Neural cell (in vitro differentiated cells): ENCODE measurements at regions not wholly inside any gene's neighbourhood (a gene's known extent, or its start where the extent isn't known, plus 50 kb on each side); places are given as distances from the start of the nearest gene placed in this dataset.
A peak's percentile ranks its signal among the peaks of the same experiment; 100 is the strongest.

ENCODE experiments used
- H2AFZ ChIP-seq: fragments of 200-600, 300-800 bp; sonication (generic), shearing (Covaris generic); 2 replicates; pipeline ENCODE4 v1.6.0; 2014; ENCODE audit warnings: low read depth, mild to moderate bottlenecking, antibody characterized with exemption, low read length, moderate library complexity
- H3F3A ChIP-seq: fragments of 200-600 bp; shearing (Covaris generic); 2 replicates; pipeline ENCODE4 v1.6.1; 2016; ENCODE audit warnings: mild to moderate bottlenecking, moderate library complexity, mixed read lengths, antibody characterized with exemption, low read length; ENCODE audit not compliant: insufficient read depth, poor library complexity, severe bottlenecking
- H3K27ac ChIP-seq: fragments of 200-600, 300-800 bp; sonication (generic), shearing (Covaris generic); 2 replicates; pipeline ENCODE4 v1.5.1; 2014; ENCODE audit warnings: mild to moderate bottlenecking, low read length, moderate library complexity
- H3K27me3 ChIP-seq: fragments of 300-800, 200-600 bp; sonication (generic), shearing (Covaris generic); 2 replicates; pipeline ENCODE4 v1.6.0; 2014; ENCODE audit warnings: mild to moderate bottlenecking, low read depth, low read length, moderate library complexity; ENCODE audit not compliant: insufficient read depth
- H3K36me3 ChIP-seq: fragments of 300-800, 200-600 bp; sonication (generic), shearing (Covaris generic); 2 replicates; pipeline ENCODE4 v1.5.1; 2014; ENCODE audit warnings: mild to moderate bottlenecking, antibody characterized with exemption, low read length, moderate library complexity; ENCODE audit not compliant: insufficient read depth
- H3K4me2 ChIP-seq: fragments of 300-800, 200-600 bp; sonication (generic), shearing (Covaris generic); 2 replicates; pipeline ENCODE4 v1.6.0; 2014; ENCODE audit warnings: mild to moderate bottlenecking, low read length
- H3K4me3 ChIP-seq: fragments of 300-800, 200-600 bp; sonication (generic), shearing (Covaris generic); 2 replicates; pipeline ENCODE4 v1.5.1; 2014; ENCODE audit warnings: mild to moderate bottlenecking, low read length, moderate library complexity
- H3K79me2 ChIP-seq: fragments of 200-600 bp; shearing (Covaris generic); replicated peaks from 2 replicates; pipeline ENCODE4 v1.6.0; 2014; ENCODE audit warnings: mild to moderate bottlenecking, low read length, moderate library complexity; ENCODE audit not compliant: insufficient read depth
- H3K9ac ChIP-seq: fragments of 300-800, 200-600 bp; sonication (generic), shearing (Covaris generic); 2 replicates; pipeline ENCODE4 v1.6.1; 2016; ENCODE audit warnings: mild to moderate bottlenecking, low read length, mixed read lengths
- H3K9me2 ChIP-seq: fragments of 200-600 bp; shearing (Covaris generic); 2 replicates; pipeline ENCODE4 v1.6.1; 2016; ENCODE audit warnings: mild to moderate bottlenecking, low read length, mixed read lengths; ENCODE audit not compliant: insufficient read depth
- H3K9me3 ChIP-seq: fragments of 200-600, 300-800 bp; sonication (generic), shearing (Covaris generic); 2 replicates; pipeline ENCODE4 v1.6.1; 2016; ENCODE audit warnings: mild to moderate bottlenecking, mixed run types, low read length, moderate library complexity, mixed read lengths
- H4K20me1 ChIP-seq: fragments of 200-600 bp; shearing (Covaris generic); 2 replicates; pipeline ENCODE4 v1.6.1; 2016; ENCODE audit warnings: mild to moderate bottlenecking, mixed run types; ENCODE audit not compliant: insufficient read depth
- EP300 ChIP-seq: fragments of 450-650 bp; conservative IDR thresholded peaks from 2 replicates; pipeline ENCODE4 v1.6.1; 2014; ENCODE audit warnings: antibody characterized with exemption, mild to moderate bottlenecking, moderate library complexity; ENCODE audit not compliant: poor library complexity, severe bottlenecking
- POLR2AphosphoS5 ChIP-seq: IDR thresholded peaks from 2 replicates; pipeline ENCODE4 v1.6.1; 2012
- RAD21 ChIP-seq: fragments of 450-650 bp; conservative IDR thresholded peaks from 2 replicates; pipeline ENCODE4 v1.6.1; 2014; ENCODE audit warnings: antibody characterized with exemption, mild to moderate bottlenecking, moderate library complexity
- TF ChIP-seq, protein P1 (sequence below): fragments of 450-650 bp; IDR thresholded peaks from 2 replicates; pipeline ENCODE4 v1.5.1; 2014; ENCODE audit warnings: antibody characterized with exemption, mild to moderate bottlenecking, moderate library complexity; ENCODE audit not compliant: poor library complexity, severe bottlenecking
- TF ChIP-seq, protein P2 (sequence below): IDR thresholded peaks from 2 replicates; pipeline ENCODE4 v1.6.1; 2012; ENCODE audit warnings: borderline replicate concordance

DNA sequence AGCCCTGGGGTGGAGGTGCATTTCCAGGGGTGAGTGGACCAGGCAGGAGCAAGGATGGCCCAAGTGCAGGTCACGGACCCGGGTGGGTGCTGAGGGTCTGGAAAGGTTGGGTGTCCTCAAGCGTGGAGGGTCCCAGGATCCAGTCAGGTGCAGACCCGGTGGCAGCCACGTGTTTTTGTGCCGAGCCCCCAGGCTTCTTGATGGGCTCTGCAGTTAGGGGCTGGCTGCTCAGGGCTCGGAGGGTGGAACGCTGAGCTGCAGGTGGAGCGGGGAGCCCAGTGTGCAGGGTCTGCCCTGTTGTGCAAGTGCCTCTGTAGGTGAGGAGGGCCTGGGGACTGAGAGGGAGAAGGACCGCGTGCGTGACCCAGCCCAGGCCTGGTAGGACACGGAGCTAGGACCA is 70.9 kb upstream of the HLA-E start:
- no peaks in the 10 kb centered on the region for H3K79me2 ChIP-seq
- H3K9me3 ChIP-seq: no peaks in the 10 kb centered on the region
- no peaks in the 10 kb centered on the region for H3K27me3 ChIP-seq
- H3F3A ChIP-seq: no peaks in the 10 kb centered on the region
- no peaks in the 10 kb centered on the region for H4K20me1 ChIP-seq
- no peak overlapping the region for H3K27ac ChIP-seq
- no peak overlapping the region for H3K9ac ChIP-seq
- H3K36me3 ChIP-seq: no peaks in the 10 kb centered on the region
- H3K4me3 ChIP-seq: no peak overlapping the region
- TF ChIP-seq POLR2AphosphoS5: no peak
- TF ChIP-seq, protein P1, sequence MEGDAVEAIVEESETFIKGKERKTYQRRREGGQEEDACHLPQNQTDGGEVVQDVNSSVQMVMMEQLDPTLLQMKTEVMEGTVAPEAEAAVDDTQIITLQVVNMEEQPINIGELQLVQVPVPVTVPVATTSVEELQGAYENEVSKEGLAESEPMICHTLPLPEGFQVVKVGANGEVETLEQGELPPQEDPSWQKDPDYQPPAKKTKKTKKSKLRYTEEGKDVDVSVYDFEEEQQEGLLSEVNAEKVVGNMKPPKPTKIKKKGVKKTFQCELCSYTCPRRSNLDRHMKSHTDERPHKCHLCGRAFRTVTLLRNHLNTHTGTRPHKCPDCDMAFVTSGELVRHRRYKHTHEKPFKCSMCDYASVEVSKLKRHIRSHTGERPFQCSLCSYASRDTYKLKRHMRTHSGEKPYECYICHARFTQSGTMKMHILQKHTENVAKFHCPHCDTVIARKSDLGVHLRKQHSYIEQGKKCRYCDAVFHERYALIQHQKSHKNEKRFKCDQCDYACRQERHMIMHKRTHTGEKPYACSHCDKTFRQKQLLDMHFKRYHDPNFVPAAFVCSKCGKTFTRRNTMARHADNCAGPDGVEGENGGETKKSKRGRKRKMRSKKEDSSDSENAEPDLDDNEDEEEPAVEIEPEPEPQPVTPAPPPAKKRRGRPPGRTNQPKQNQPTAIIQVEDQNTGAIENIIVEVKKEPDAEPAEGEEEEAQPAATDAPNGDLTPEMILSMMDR: no peak
- H3K4me2 ChIP-seq: no peak overlapping the region
- no peak overlapping the region for H2AFZ ChIP-seq
- H3K9me2 ChIP-seq: no peaks in the 10 kb centered on the region

DNA sequence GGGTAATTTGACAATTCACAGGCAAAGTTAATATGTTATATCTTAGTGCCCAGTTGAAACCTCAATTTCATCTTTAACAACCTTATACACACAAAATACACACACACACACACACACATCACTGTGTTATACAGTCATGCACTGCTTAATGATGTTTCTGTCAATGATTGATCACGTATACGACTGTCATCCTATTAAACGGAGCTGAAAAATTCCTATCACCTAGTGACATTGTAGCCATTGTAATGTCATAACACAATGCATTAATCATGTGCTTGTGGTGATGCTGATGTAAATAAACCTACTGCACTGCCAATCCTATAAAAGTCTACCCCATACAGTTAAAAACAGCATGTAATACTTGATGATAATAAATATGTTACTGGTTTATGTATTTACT is 64.8 kb upstream of the HLA-E start:
- Histone ChIP-seq H3K36me3 (no peaks in the 10 kb centered on the region), H3F3A (no peaks in the 10 kb centered on the region), H3K27me3 (no peaks in the 10 kb centered on the region), H2AFZ (no peak overlapping the region), H3K9me3 (no peaks in the 10 kb centered on the region), H4K20me1 (no peaks in the 10 kb centered on the region), H3K79me2 (no peaks in the 10 kb centered on the region), H3K4me3 (no peak overlapping the region), H3K9ac (no peak overlapping the region), H3K27ac (no peak overlapping the region), H3K9me2 (no peaks in the 10 kb centered on the region), H3K4me2 (no peak overlapping the region)
- peak; percentile 46 for TF ChIP-seq EP300
- TF ChIP-seq, protein P2, sequence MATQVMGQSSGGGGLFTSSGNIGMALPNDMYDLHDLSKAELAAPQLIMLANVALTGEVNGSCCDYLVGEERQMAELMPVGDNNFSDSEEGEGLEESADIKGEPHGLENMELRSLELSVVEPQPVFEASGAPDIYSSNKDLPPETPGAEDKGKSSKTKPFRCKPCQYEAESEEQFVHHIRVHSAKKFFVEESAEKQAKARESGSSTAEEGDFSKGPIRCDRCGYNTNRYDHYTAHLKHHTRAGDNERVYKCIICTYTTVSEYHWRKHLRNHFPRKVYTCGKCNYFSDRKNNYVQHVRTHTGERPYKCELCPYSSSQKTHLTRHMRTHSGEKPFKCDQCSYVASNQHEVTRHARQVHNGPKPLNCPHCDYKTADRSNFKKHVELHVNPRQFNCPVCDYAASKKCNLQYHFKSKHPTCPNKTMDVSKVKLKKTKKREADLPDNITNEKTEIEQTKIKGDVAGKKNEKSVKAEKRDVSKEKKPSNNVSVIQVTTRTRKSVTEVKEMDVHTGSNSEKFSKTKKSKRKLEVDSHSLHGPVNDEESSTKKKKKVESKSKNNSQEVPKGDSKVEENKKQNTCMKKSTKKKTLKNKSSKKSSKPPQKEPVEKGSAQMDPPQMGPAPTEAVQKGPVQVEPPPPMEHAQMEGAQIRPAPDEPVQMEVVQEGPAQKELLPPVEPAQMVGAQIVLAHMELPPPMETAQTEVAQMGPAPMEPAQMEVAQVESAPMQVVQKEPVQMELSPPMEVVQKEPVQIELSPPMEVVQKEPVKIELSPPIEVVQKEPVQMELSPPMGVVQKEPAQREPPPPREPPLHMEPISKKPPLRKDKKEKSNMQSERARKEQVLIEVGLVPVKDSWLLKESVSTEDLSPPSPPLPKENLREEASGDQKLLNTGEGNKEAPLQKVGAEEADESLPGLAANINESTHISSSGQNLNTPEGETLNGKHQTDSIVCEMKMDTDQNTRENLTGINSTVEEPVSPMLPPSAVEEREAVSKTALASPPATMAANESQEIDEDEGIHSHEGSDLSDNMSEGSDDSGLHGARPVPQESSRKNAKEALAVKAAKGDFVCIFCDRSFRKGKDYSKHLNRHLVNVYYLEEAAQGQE: no peak
- peak; percentile 49 for TF ChIP-seq POLR2AphosphoS5
- no peak for TF ChIP-seq RAD21
